C4-2B (cell line): ENCODE measurements at regions not wholly inside any gene's neighbourhood (a gene's known extent, or its start where the extent isn't known, plus 50 kb on each side); places are given as distances from the start of the nearest gene placed in this dataset.

Experiments
- ZFX ChIP-seq: fragments of 450-650 bp; IDR thresholded peaks from 2 replicates; pipeline ENCODE4 v1.6.1; 2017
- TF ChIP-seq, protein P1 (sequence below): fragments of 450-650 bp; conservative IDR thresholded peaks from 2 replicates; pipeline ENCODE4 v1.5.1; 2017; ENCODE audit warnings: mild to moderate bottlenecking

DNA sequence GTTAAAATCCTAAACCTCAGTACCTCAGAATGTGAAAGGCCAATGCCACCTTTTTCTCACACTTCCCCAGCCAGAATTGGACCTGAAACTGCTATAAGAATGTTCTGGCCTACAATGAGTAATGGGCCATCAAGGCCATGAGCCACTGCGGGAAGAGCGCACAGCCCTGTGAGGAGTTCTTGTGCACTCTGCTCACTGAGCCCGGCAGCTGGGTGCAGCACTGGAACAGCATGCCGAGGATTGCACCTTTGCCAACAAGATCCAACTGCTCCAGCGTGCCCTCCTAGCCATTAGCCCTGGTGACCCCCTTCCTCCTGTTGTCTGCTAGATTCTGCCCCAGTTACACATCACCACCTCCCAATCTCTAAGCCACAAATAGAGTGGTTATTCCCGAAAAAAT is 758.1 kb downstream of the PRELID2 start:
- TF ChIP-seq, protein P1, sequence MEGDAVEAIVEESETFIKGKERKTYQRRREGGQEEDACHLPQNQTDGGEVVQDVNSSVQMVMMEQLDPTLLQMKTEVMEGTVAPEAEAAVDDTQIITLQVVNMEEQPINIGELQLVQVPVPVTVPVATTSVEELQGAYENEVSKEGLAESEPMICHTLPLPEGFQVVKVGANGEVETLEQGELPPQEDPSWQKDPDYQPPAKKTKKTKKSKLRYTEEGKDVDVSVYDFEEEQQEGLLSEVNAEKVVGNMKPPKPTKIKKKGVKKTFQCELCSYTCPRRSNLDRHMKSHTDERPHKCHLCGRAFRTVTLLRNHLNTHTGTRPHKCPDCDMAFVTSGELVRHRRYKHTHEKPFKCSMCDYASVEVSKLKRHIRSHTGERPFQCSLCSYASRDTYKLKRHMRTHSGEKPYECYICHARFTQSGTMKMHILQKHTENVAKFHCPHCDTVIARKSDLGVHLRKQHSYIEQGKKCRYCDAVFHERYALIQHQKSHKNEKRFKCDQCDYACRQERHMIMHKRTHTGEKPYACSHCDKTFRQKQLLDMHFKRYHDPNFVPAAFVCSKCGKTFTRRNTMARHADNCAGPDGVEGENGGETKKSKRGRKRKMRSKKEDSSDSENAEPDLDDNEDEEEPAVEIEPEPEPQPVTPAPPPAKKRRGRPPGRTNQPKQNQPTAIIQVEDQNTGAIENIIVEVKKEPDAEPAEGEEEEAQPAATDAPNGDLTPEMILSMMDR: no peak
- no peak for TF ChIP-seq ZFX
